Heart right ventricle (tissue), 16 donors: ENCODE measurements at regions not wholly inside any gene's neighbourhood (a gene's known extent, or its start where the extent isn't known, plus 50 kb on each side); places are given as distances from the start of the nearest gene placed in this dataset.
"Not testable (repeated sequence)": the region's sequence is repeated elsewhere in the genome, so short reads cannot be mapped to it uniquely, and the experiment has no call there.

Source experiments
- ATAC-seq, 8 donors: fragments of 200-7000 bp; cut with Tn5 transposase; one replicate each; pipeline ENCODE4 v1.9.1; 2020; ENCODE audit warnings: mild to moderate bottlenecking in 8 of 8, moderate library complexity in 8 of 8, moderate number of reproducible peaks in 1 of 8
- DNase-seq, 2 donors: peaks; one replicate each; pipeline ENCODE4 v3.0.0-alpha.2; 2020
- H3K27ac ChIP-seq, 10 donors: fragments of 200-600 bp; sonication (generic) in 2 of 10; one replicate each; pipeline versions ENCODE4 v1.5.0 to v1.8.0; 2020 to 2022; ENCODE audit warnings: mild to moderate bottlenecking in 3 of 10
- H3K27me3 ChIP-seq, 7 donors: fragments of 200-600 bp; one replicate each; pipeline ENCODE4 v1.8.0; 2021 to 2022; ENCODE audit warnings: mild to moderate bottlenecking in 2 of 7
- H3K36me3 ChIP-seq, 9 donors: fragments of 200-600 bp; sonication (generic) in 1 of 9; one replicate each; pipeline versions ENCODE4 v1.5.0 to v1.8.0; 2020 to 2022; ENCODE audit warnings: mild to moderate bottlenecking in 2 of 9
- H3K4me1 ChIP-seq, 9 donors: fragments of 200-600 bp; sonication (generic) in 1 of 9; one replicate each; pipeline versions ENCODE4 v1.5.0 to v1.8.0; 2020 to 2022; ENCODE audit warnings: mild to moderate bottlenecking in 4 of 9
- H3K4me3 ChIP-seq, 10 donors: fragments of 200-600 bp; sonication (generic) in 2 of 10; one replicate each; pipeline versions ENCODE4 v1.5.0 to v1.8.0; 2020 to 2022; ENCODE audit warnings: mild to moderate bottlenecking in 7 of 10, moderate library complexity in 2 of 10
- H3K9me3 ChIP-seq, 11 donors: fragments of 200-600 bp in 10 of 11; sonication (generic) in 2 of 11; one replicate each; pipeline versions ENCODE4 v1.5.0 to v1.8.0; 2013 to 2022; ENCODE audit warnings: mild to moderate bottlenecking in 2 of 11, control low read depth in 1 of 11, moderate library complexity in 1 of 11
- CTCF ChIP-seq, 9 donors: fragments of 200-600 bp; sonication (generic) in 2 of 9; IDR thresholded peaks; one replicate each; pipeline versions ENCODE4 v1.5.0 to v1.8.0; 2021 to 2022; ENCODE audit warnings: antibody characterized with exemption in 9 of 9, mild to moderate bottlenecking in 5 of 9, moderate library complexity in 1 of 9
- WGBS, 2 donors: extraction: QIAGEN DNeasy Blood & Tissue Kit; methylation state at CpG; one replicate each; pipeline ENCODE4 v1.1.7; 2013; ENCODE audit warnings: inconsistent platforms in 1 of 2; 5-methylcytosine and 5-hydroxymethylcytosine counted together
- intact Hi-C, 10 donors: fragments of 100-400 bp; cut with DNase I; formaldehyde crosslinking; loops; one replicate each; pipeline versions ENCODE4 v1.11.1 to v1.14.2; 2022
- donor health status: Arrhythmogenic right ventricular cardiomyopathy.
- donor health status: ischemic (EF 13 %, LVEDD 7.1; RV severe dilation, severe dysfunction).
- donor health status: healthy with polysubstance abuse.
- donor health status: DM: no; HTN: yes; CAD: no.
- donor health status: DM: no; HTN: no; CAD: no.
- donor health status: ischemic (EF 25% LVEDD 6.9; RV normal size, moderate dysfunction).
- donor health status: ischemic (EF 25% LVEDD 5.7; RV mildly dilated, moderate dysfunction).
- donor health status: healthy.
- donor health status: DM: yes; HTN: yes; CAD: no.
- donor health status: Ischemic cardiomyopathy.
- donor health status: ischemic (EF 35%, LVEDD 5.7; RV mildly dilated, moderate dysfunction).
- donor health status: nonischemic (EF 11% LVEDD 7.7; RV severe dilation, severe dysfunction).
- donor health status: DM: yes; HTN: yes; CAD: no.
- donor health status: PGD.
- donor health status: ischemic (EF 29% LVEDD 5.4; RV normal size, mild dysfunction).
- donor health status: nonischemic (EF 23%, LVEDD 6.1; RV moderate dilation, normal function).

- no peak overlapping the region for H3K4me3 ChIP-seq
- intact Hi-C loops: no loop called here
- H3K36me3 ChIP-seq: no peaks in the 10 kb centered on the region
- DNase-seq (no peak), ATAC-seq (no peak)
- no peak for TF ChIP-seq CTCF (IDR thresholded peaks at IDR 0.05)
- 57 to 62% methylated on average over 6 of the region's 6 CpGs for WGBS, 2 donors
- H3K4me1 ChIP-seq: no peaks in the 10 kb centered on the region
- peaks cover 0 to 62% (median 22%) of the 10 kb centered on the region in 7 donors for H3K27me3 ChIP-seq
- H3K9me3 ChIP-seq: peaks cover 0 to 11% (median 2%) of the 10 kb centered on the region in 11 donors
- no peak overlapping the region for H3K27ac ChIP-seq
These were observed 62.9 kb upstream of the UBASH3B start for GRCh38 chr11:122592641-122593040.

- Histone ChIP-seq H3K27ac (no peak overlapping the region), H3K27me3 (peaks cover 0 to 9% (median 0%) of the 10 kb centered on the region in 7 donors), H3K4me3 (no peak overlapping the region), H3K4me1 (peaks cover 0 to 11% (median 0%) of the 10 kb centered on the region in 9 donors), H3K36me3 (no peaks in the 10 kb centered on the region), H3K9me3 (peaks cover 0 to 17% (median 2%) of the 10 kb centered on the region in 11 donors)
- intact Hi-C loops: loop anchor here in 5 of 10 donors (2.0 to 5.0 kb wide), 3 partner anchors 48 to 268 kb away; no protein-coding TSS in a partner anchor
- 77 to 80% methylated on average over 8 of the region's 8 CpGs for WGBS, 2 donors
- no peak for ATAC-seq
- no peak for TF ChIP-seq CTCF (IDR thresholded peaks at IDR 0.05)
- no peak for DNase-seq
These were observed 70.9 kb upstream of the UBASH3B start for GRCh38 chr11:122584670-122585069.

GRCh38 chr11:122580071-122580470, 75.5 kb upstream of the UBASH3B start:
- intact Hi-C loops: loop anchor here in 7 of 10 donors (1.0 to 5.0 kb wide), 5 partner anchors 201 to 275 kb away; no protein-coding TSS in a partner anchor
- H3K36me3 ChIP-seq, H3K27me3 ChIP-seq, H3K9me3 ChIP-seq, H3K27ac ChIP-seq, DNase-seq, ATAC-seq: not testable (repeated sequence)
- peak overlapping the region in 1 of 10 donors; percentile 50 for H3K4me3 ChIP-seq
- H3K4me1 ChIP-seq: peaks cover 0 to 11% (median 0%) of the 10 kb centered on the region in 9 donors
- WGBS, 2 donors: 63 to 67% methylated on average over 13 of the region's 13 CpGs

- H3K4me3 ChIP-seq: no peak overlapping the region
- peaks cover 0 to 11% (median 0%) of the 10 kb centered on the region in 9 donors for H3K4me1 ChIP-seq
- no peak overlapping the region for H3K27ac ChIP-seq
- peaks cover 0 to 5% (median 0%) of the 10 kb centered on the region in 11 donors for H3K9me3 ChIP-seq
- WGBS, 2 donors: 78 to 85% methylated on average over 3 of the region's 3 CpGs
- H3K36me3 ChIP-seq: no peaks in the 10 kb centered on the region
- DNase-seq (no peak), ATAC-seq (no peak)
- H3K27me3 ChIP-seq: no peaks in the 10 kb centered on the region
- intact Hi-C loops: no loop called here
- no peak for TF ChIP-seq CTCF (IDR thresholded peaks at IDR 0.05)
These were observed 77.2 kb upstream of the UBASH3B start for GRCh38 chr11:122578171-122578825.

GRCh38 chr11:122572592-122572991, 82.9 kb upstream of the UBASH3B start:
- no peak overlapping the region for H3K4me3 ChIP-seq
- no peak for DNase-seq
- H3K36me3 ChIP-seq: no peaks in the 10 kb centered on the region
- no peaks in the 10 kb centered on the region for H3K4me1 ChIP-seq
- WGBS, 2 donors: 86 to 88% methylated on average over 3 of the region's 3 CpGs
- no peak for ATAC-seq
- H3K27me3 ChIP-seq: no peaks in the 10 kb centered on the region
- no peaks in the 10 kb centered on the region for H3K9me3 ChIP-seq
- H3K27ac ChIP-seq: no peak overlapping the region
- intact Hi-C loops: no loop called here
- TF ChIP-seq CTCF (IDR thresholded peaks at IDR 0.05): no peak
